SU-DHL-6 (cell line): ENCODE measurements at regions not wholly inside any gene's neighbourhood (a gene's known extent, or its start where the extent isn't known, plus 50 kb on each side); places are given as distances from the start of the nearest gene placed in this dataset.

Experiments used
- H2AFZ ChIP-seq: fragments of 200-600 bp; sonication (generic); 2 replicates; pipeline ENCODE4 v1.6.1; 2014; ENCODE audit warnings: low read depth, mild to moderate bottlenecking, moderate library complexity, mixed read lengths, antibody characterized with exemption, low read length; ENCODE audit not compliant: severe bottlenecking
- H3F3A ChIP-seq: fragments of 200-600 bp; shearing (Covaris generic); 2 replicates; pipeline ENCODE4 v1.6.0; 2016; ENCODE audit warnings: antibody characterized with exemption, mild to moderate bottlenecking; ENCODE audit not compliant: insufficient read depth
- H3K27ac ChIP-seq: fragments of 200-600 bp; sonication (generic); 2 replicates; pipeline ENCODE4 v1.5.1; 2016; ENCODE audit warnings: low read depth, mild to moderate bottlenecking, low read length, moderate library complexity, mixed read lengths
- H3K27me3 ChIP-seq: fragments of 200-600 bp; sonication (generic), shearing (Covaris generic); 2 replicates; pipeline ENCODE4 v1.6.0; 2014; ENCODE audit warnings: mild to moderate bottlenecking, low read length
- H3K36me3 ChIP-seq: fragments of 200-600 bp; sonication (generic); 2 replicates; pipeline ENCODE4 v1.6.1; 2014; ENCODE audit warnings: mild to moderate bottlenecking, low read length, mixed read lengths
- H3K4me2 ChIP-seq: fragments of 300-600, 200-600 bp; shearing (Covaris generic), sonication (generic); 2 replicates; pipeline ENCODE4 v1.6.0; 2014; ENCODE audit warnings: low read length, low read depth, mild to moderate bottlenecking; ENCODE audit not compliant: poor library complexity, severe bottlenecking
- H3K4me3 ChIP-seq: fragments of 200-600 bp; sonication (generic); 2 replicates; pipeline ENCODE4 v1.5.1; 2014; ENCODE audit warnings: antibody characterized with exemption, low read length, mild to moderate bottlenecking, mixed read lengths; ENCODE audit not compliant: insufficient read depth, poor library complexity, severe bottlenecking
- H3K79me2 ChIP-seq: fragments of 200-600 bp; sonication (generic); 2 replicates; pipeline ENCODE4 v1.6.1; 2014; ENCODE audit warnings: mild to moderate bottlenecking, low read length, moderate library complexity; ENCODE audit not compliant: insufficient read depth
- H3K9ac ChIP-seq: fragments of 200-600 bp; sonication (generic); 2 replicates; pipeline ENCODE4 v1.7.0; 2014; ENCODE audit warnings: mild to moderate bottlenecking, low read length
- H3K9me2 ChIP-seq: fragments of 200-600 bp; sonication (generic); replicated peaks from 2 replicates; pipeline ENCODE4 v1.6.1; 2014; ENCODE audit warnings: low read length; ENCODE audit not compliant: insufficient read depth
- H3K9me3 ChIP-seq: fragments of 200-600 bp; sonication (generic); 2 replicates; pipeline ENCODE4 v1.6.1; 2014; ENCODE audit warnings: low read length, mixed read lengths; ENCODE audit not compliant: insufficient read depth
- H4K20me1 ChIP-seq: fragments of 200-600 bp; sonication (generic); 2 replicates; pipeline ENCODE4 v1.6.1; 2014; ENCODE audit warnings: low read depth, mild to moderate bottlenecking, antibody characterized with exemption, low read length, moderate library complexity, mixed read lengths
- EZH2phosphoT487 ChIP-seq: fragments of 200-600 bp; sonication (generic), shearing (Covaris generic); conservative IDR thresholded peaks from 2 replicates; pipeline ENCODE4 v1.6.1; 2018; ENCODE audit warnings: mild to moderate bottlenecking, antibody characterized with exemption, low read length, moderate library complexity, mixed read lengths
- TF ChIP-seq, protein P1 (sequence below): fragments of 200-600 bp; sonication (generic); IDR thresholded peaks from one replicate; pipeline ENCODE4 v1.5.1; 2017; ENCODE audit warnings: antibody characterized with exemption, mild to moderate bottlenecking, low read length, moderate library complexity; ENCODE audit not compliant: insufficient read depth, poor library complexity, severe bottlenecking

DNA sequence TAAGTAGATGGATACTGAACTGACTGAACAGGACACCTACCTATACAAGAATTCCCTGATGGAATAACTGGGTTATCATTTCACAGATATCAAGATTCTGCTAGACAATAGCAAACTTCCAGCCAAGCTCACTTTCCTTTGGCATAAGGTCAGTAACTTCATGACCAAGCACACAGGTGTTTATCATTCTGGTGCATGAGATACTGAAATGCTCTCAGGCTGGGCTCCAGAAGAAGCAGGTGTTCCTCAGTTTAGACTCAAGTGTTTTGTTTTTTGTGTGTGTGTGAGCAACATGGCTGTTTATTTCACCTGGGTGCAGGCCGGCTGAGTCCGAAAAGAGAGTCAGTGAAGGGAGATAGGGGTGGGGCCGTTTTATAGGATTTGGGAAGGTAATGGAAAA lies 201.5 kb upstream of the SPOCK3 start:
- no peaks in the 10 kb centered on the region for H3K27me3 ChIP-seq

DNA sequence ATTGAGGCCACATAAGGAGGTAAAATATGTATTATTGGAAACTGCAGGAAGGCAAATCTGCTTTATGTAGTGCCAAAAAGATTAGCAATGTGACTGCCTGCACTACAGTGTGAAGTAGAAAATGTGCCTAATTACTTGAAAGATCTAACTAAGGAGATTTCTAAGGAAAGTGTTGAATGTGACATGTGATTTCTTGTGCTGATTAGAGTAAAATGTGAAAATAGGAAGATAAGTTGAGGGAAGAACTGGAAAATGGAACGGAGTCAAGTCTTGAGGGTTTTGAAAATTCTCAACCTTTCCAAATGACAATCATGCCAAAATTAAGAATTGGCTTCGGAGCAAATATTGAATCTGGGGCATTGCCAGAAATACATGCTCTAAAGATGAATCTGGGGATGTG lies 209.5 kb upstream of the SPOCK3 start:
- no peak for TF ChIP-seq EZH2phosphoT487
- Histone ChIP-seq H3K27me3 (no peaks in the 10 kb centered on the region), H3K9me3 (no peaks in the 10 kb centered on the region), H3F3A (no peaks in the 10 kb centered on the region), H3K27ac (no peak overlapping the region), H4K20me1 (no peaks in the 10 kb centered on the region), H3K79me2 (no peaks in the 10 kb centered on the region), H3K4me2 (no peak overlapping the region), H3K9me2 (no peaks in the 10 kb centered on the region), H2AFZ (no peak overlapping the region), H3K9ac (no peak overlapping the region), H3K4me3 (no peak overlapping the region), H3K36me3 (no peaks in the 10 kb centered on the region)

More for the DNA sequence above, 201.5 kb upstream of the SPOCK3 start:
- Histone ChIP-seq H4K20me1 (no peaks in the 10 kb centered on the region), H3K4me3 (no peak overlapping the region), H3K9me2 (no peaks in the 10 kb centered on the region), H3K4me2 (no peak overlapping the region), H3K36me3 (no peaks in the 10 kb centered on the region), H3K27ac (no peak overlapping the region), H2AFZ (no peak overlapping the region), H3K9me3 (no peaks in the 10 kb centered on the region), H3F3A (no peaks in the 10 kb centered on the region), H3K79me2 (no peaks in the 10 kb centered on the region), H3K9ac (no peak overlapping the region)
- TF ChIP-seq, protein P1, sequence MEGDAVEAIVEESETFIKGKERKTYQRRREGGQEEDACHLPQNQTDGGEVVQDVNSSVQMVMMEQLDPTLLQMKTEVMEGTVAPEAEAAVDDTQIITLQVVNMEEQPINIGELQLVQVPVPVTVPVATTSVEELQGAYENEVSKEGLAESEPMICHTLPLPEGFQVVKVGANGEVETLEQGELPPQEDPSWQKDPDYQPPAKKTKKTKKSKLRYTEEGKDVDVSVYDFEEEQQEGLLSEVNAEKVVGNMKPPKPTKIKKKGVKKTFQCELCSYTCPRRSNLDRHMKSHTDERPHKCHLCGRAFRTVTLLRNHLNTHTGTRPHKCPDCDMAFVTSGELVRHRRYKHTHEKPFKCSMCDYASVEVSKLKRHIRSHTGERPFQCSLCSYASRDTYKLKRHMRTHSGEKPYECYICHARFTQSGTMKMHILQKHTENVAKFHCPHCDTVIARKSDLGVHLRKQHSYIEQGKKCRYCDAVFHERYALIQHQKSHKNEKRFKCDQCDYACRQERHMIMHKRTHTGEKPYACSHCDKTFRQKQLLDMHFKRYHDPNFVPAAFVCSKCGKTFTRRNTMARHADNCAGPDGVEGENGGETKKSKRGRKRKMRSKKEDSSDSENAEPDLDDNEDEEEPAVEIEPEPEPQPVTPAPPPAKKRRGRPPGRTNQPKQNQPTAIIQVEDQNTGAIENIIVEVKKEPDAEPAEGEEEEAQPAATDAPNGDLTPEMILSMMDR: no peak
- no peak for TF ChIP-seq EZH2phosphoT487

DNA sequence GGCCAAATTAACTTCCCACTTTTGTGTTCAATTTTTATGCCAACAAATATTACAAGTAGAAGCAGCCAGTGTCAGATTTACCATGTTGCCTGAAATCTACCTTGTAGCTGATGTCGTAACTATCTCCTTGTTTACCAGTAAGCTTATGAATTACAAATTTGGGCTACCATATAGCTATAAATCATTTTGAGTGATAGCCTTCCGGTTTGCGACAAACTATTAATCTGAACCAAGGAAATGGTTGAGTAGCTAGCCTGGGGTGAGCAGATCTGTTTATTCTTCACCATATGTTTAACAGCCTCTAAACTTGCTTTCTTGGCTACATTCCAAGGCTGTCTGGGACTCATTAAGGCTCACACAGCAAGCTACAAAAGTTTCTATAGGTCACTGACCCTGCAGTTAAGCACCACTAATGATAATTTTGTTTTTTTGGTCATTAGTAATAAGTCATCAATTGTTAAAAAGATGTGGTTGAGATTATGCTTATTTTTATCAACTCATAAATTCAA lies 218.7 kb upstream of the SPOCK3 start:
- Histone ChIP-seq H3K27ac (no peak overlapping the region), H2AFZ (no peak overlapping the region), H3K27me3 (no peaks in the 10 kb centered on the region), H3K4me2 (no peak overlapping the region), H3K79me2 (no peaks in the 10 kb centered on the region), H3K9me2 (no peaks in the 10 kb centered on the region), H3K9me3 (no peaks in the 10 kb centered on the region), H3K9ac (no peak overlapping the region), H3F3A (no peaks in the 10 kb centered on the region), H4K20me1 (no peaks in the 10 kb centered on the region), H3K4me3 (no peak overlapping the region), H3K36me3 (no peaks in the 10 kb centered on the region)
- TF ChIP-seq EZH2phosphoT487: no peak
- TF ChIP-seq, protein P1: no peak

DNA sequence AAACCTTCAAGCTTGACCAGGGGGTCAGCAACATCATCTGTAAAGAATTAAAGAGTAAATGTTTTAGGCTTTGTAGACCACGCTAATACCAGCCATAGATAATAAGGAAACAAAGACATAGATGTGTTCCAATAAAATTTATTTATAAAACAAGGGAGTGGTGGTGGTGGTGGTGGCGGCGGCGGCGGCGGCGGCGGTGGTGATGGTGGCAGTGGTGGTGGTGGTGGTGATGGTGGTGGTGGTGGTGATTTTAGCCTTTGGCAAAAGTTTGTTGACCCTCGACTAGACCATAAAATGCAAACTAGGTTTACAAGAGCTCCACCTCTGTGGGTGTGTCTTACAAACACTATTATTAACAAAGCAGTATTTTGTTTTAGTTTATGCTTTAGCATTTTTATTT lies 222.3 kb upstream of the SPOCK3 start:
- Histone ChIP-seq H3K27me3 (no peaks in the 10 kb centered on the region), H3K9me3 (no peaks in the 10 kb centered on the region), H3K9me2 (no peaks in the 10 kb centered on the region), H3K9ac (no peak overlapping the region), H3F3A (no peaks in the 10 kb centered on the region), H4K20me1 (no peaks in the 10 kb centered on the region), H2AFZ (no peak overlapping the region), H3K79me2 (no peaks in the 10 kb centered on the region), H3K36me3 (no peaks in the 10 kb centered on the region), H3K4me3 (no peak overlapping the region), H3K4me2 (no peak overlapping the region), H3K27ac (no peak overlapping the region)
- no peak for TF ChIP-seq EZH2phosphoT487
- TF ChIP-seq, protein P1: no peak
